ENCODE measurements at regions not wholly inside any gene's neighbourhood (a gene's known extent, or its start where the extent isn't known, plus 50 kb on each side); places are given as distances from the start of the nearest gene placed in this dataset.
"Not testable (repeated sequence)": the region's sequence is repeated elsewhere in the genome, so short reads cannot be mapped to it uniquely, and the experiment has no call there.

DNA sequence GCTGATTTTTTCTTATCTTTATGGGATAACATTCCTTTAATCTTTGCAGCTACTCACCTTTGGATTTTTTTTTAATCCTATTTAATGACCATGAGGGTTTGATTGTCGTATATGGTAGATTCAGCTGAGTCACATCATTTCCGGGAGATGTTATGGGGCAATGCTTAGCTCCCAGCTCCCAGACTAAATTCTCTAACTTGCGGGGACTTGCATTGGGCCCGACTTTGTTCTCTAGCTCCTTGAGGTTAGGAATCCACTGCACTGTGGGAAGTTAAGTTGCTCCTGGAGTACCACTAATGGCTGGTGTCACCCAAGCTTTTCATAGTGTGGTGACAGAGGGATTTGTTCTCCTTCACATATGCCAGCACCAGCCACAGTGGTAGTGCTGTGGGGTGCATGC, 287.4 kb downstream of the TECRL start:
- H3K4me3 ChIP-seq, result no peak overlapping the region
- no peak overlapping the region for H3K27ac ChIP-seq
- TF ChIP-seq, protein P1, sequence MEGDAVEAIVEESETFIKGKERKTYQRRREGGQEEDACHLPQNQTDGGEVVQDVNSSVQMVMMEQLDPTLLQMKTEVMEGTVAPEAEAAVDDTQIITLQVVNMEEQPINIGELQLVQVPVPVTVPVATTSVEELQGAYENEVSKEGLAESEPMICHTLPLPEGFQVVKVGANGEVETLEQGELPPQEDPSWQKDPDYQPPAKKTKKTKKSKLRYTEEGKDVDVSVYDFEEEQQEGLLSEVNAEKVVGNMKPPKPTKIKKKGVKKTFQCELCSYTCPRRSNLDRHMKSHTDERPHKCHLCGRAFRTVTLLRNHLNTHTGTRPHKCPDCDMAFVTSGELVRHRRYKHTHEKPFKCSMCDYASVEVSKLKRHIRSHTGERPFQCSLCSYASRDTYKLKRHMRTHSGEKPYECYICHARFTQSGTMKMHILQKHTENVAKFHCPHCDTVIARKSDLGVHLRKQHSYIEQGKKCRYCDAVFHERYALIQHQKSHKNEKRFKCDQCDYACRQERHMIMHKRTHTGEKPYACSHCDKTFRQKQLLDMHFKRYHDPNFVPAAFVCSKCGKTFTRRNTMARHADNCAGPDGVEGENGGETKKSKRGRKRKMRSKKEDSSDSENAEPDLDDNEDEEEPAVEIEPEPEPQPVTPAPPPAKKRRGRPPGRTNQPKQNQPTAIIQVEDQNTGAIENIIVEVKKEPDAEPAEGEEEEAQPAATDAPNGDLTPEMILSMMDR (IDR thresholded peaks at IDR 0.05), result no peak
- no peak for DNase-seq (ENCODE audit: low spot score)

DNA sequence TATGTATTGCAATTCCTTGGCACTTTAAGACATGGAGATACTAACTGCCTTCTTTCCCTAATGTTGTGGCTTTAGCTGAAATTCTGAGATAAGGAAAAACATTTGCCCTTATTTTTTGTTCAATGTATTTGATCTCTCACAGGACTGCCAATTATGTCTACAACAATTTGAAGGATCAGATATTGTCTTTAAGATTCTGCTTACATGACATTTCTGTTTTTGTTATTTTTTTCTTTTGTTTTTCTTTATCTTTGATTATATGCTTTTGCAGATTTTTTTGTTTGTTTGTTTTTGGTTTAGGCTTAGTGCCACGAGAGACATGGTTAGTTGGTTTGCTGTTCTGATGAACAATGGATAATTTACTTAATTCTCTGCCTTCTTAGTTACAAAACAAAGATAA, 303.3 kb downstream of the TECRL start:
- no peak overlapping the region for H3K27ac ChIP-seq
- no peak overlapping the region for H3K4me3 ChIP-seq
- no peak for DNase-seq (ENCODE audit: low spot score)
- TF ChIP-seq, protein P1 (IDR thresholded peaks at IDR 0.05), result no peak

DNA sequence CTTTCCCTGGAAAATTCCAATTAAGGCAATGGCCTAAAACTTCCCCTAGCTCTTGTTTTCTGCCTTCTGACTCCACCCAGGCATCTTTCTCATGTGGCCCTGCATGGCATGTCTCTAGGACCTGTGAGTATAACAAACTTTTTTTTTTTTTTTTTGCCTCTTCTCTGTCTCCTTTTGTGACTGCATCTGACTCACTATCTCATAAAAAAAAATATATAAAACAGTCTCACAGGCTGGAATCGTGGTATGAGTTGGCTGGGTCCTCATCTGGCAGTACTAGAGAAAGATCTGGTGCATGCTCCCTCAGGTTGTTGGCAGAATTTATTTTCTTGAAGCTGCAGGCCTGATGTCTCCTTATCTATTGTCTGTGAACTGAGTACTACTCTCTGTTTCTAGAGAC, 313.9 kb downstream of the TECRL start:
- TF ChIP-seq, protein P1 (IDR thresholded peaks at IDR 0.05), result no peak
- H3K4me3 ChIP-seq, result no peak overlapping the region
- no peak overlapping the region for H3K27ac ChIP-seq
- no peak for DNase-seq (ENCODE audit: low spot score)

DNA sequence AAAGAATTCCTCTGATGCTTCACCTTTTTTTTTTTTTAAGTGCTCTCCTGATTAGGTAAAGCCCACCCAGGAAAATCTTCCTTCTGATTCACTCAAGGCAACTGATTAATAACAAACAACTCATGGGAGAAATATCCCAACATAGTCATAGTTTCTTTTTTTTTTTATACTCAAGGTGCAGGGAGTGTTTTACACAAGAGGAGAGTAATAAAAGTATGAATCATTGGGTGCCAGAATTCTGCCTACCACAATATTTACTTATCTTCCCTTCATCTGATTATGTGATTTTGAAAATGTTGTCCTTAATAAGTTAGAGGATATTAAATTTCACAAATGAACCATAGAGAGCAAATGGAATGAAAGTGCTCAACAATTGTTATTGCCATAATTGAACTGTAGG, 329.9 kb downstream of the TECRL start:
- H3K27ac ChIP-seq, result no peak overlapping the region
- no peak overlapping the region for H3K4me3 ChIP-seq
- DNase-seq (ENCODE audit: low spot score), result no peak
- TF ChIP-seq, protein P1 (IDR thresholded peaks at IDR 0.05), result no peak

DNA sequence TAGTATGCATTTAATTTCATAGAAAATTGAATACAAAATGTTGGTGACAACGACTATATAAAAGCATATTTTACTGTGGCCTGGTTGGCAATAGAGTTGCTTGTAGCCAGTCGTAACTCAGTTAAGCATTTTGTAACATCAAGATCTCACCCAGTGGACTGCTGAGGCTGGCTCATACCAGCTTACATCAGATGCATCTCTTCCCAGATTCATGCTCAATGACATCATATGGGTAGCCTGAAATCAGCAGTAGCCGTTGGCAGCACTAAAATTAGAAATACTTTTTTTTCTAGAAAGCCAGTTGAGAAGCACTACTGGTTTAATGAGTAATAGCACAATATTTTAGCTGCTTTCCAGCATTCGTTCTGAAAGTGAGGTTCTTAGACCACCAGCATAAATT, 341.2 kb downstream of the TECRL start:
- Histone ChIP-seq H3K27ac (no peak overlapping the region), H3K4me3 (no peak overlapping the region)
- TF ChIP-seq, protein P1 (IDR thresholded peaks at IDR 0.05), result no peak
- DNase-seq (ENCODE audit: low spot score), result no peak

DNA sequence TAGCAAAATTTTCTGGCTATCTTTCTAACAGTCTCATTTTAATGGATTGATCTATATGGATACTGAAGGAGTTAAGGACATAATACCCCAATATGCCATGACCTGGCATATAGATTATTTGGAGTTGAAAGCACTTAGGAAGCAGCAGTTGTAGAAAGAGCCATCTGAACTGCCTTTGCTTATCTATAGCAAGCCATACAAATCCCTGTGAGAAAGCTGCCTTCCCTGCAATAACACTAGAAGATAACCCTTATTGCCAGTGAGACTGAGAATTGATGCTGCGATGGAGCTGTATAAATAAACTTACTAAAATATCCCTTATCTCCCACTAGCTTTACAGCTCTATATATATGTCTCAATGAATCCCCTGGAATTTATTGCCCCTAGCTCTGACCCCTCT, 346.3 kb downstream of the TECRL start:
- Histone ChIP-seq H3K4me3 (no peak overlapping the region), H3K27ac (no peak overlapping the region)
- TF ChIP-seq, protein P1 (IDR thresholded peaks at IDR 0.05), result no peak
- no peak for DNase-seq (ENCODE audit: low spot score)

DNA sequence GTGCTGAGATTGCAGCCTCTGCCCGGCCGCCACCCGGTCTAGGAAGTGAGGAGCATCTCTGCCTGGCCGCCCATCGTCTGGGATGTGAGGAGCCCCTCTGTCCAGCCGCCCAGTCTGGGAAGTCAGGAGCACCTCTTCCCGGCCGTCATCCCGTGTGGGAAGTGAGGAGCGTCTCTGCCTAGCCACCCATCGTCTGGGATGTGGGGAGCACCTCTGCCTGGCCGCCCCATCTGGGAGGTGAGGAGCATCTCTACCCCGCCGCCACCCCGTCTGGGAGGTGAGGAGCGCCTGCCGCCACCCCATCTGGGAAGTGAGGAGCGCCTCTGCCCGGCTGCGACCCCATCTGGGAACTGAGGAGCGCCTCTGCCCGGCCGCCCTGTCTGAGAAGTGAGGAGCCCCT, 372.2 kb downstream of the TECRL start:
- not testable (repeated sequence) for H3K27ac ChIP-seq; DNase-seq (ENCODE audit: low spot score); H3K4me3 ChIP-seq

DNA sequence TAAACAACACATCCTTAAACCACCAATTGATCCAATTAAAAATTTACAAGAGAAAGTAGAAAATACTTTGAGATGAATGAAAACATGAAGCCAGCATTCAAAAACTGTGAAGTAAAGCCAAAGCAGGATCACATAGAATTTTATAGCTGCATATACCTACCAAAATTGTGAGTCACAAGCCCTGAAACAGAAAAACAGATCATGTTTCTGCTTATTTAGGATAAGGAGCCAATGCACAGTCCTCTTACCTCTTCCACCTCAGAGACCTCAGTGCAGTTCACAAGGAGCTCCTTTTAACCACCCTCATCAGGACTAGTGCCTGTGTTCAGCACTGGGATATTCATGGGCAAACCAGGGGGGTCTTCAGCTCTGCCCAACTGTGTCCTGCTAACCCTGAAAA, 386.7 kb downstream of the TECRL start:
- no peak overlapping the region for H3K4me3 ChIP-seq
- no peak overlapping the region for H3K27ac ChIP-seq
- DNase-seq (ENCODE audit: low spot score), result no peak
- TF ChIP-seq, protein P1 (IDR thresholded peaks at IDR 0.05), result no peak
